ENCODE measurements at regions not wholly inside any gene's neighbourhood (a gene's known extent, or its start where the extent isn't known, plus 50 kb on each side); places are given as distances from the start of the nearest gene placed in this dataset.

- DNase-seq: no peak
Measured at GRCh38 chr14:62303437-62303836, 541.2 kb downstream of the SNAPC1 start.

- no peak for DNase-seq
Measured at GRCh38 chr14:62304257-62304656, 542.0 kb downstream of the SNAPC1 start.

GRCh38 chr14:62307844-62308243 is 545.6 kb downstream of the SNAPC1 start:
- no peak for DNase-seq

- no peak for DNase-seq
Measured at GRCh38 chr14:62308316-62308715, 546.1 kb downstream of the SNAPC1 start.

- DNase-seq: no peak
Measured at GRCh38 chr14:62308891-62309290, 546.7 kb downstream of the SNAPC1 start.

- no peak for DNase-seq
Measured at GRCh38 chr14:62313212-62313611, 551.0 kb downstream of the SNAPC1 start.

- DNase-seq: no peak
Measured at GRCh38 chr14:62314221-62314620, 552.0 kb downstream of the SNAPC1 start.

- no peak for DNase-seq
Measured at GRCh38 chr14:62314871-62315270, 552.7 kb downstream of the SNAPC1 start.

- DNase-seq: no peak
Measured at GRCh38 chr14:62315631-62316030, 553.4 kb downstream of the SNAPC1 start.

GRCh38 chr14:62322216-62322615 is 560.0 kb downstream of the SNAPC1 start:
- DNase-seq: no peak

GRCh38 chr14:62329427-62329826 is 567.2 kb downstream of the SNAPC1 start:
- no peak for DNase-seq

- no peak for DNase-seq
Measured at GRCh38 chr14:62347562-62348011, 585.4 kb downstream of the SNAPC1 start.

GRCh38 chr14:62357362-62357761 is 595.1 kb downstream of the SNAPC1 start:
- DNase-seq: no peak

- no peak for DNase-seq
Measured at GRCh38 chr14:62364161-62364560, 601.9 kb downstream of the SNAPC1 start.

- DNase-seq: no peak
Measured at GRCh38 chr14:62364800-62365280, 602.6 kb downstream of the SNAPC1 start.

- DNase-seq: no peak
Measured at GRCh38 chr14:62369919-62370560, 607.8 kb downstream of the SNAPC1 start.

GRCh38 chr14:62373944-62374343 is 611.7 kb downstream of the SNAPC1 start:
- no peak for DNase-seq

- DNase-seq: no peak
Measured at GRCh38 chr14:62378057-62378456, 615.8 kb downstream of the SNAPC1 start.

- DNase-seq: no peak
Measured at GRCh38 chr14:62381311-62382070, 619.3 kb downstream of the SNAPC1 start.

- DNase-seq: no peak
Measured at GRCh38 chr14:62409169-62409568, 636.1 kb downstream of the KCNH5 start.

GRCh38 chr14:62409626-62410300 is 635.5 kb downstream of the KCNH5 start:
- DNase-seq: no peak

- DNase-seq: no peak
Measured at GRCh38 chr14:62420847-62421246, 624.4 kb downstream of the KCNH5 start.

- DNase-seq: no peak
Measured at GRCh38 chr14:62428429-62429203, 616.6 kb downstream of the KCNH5 start.
